H9 (cell line): ENCODE measurements at regions not wholly inside any gene's neighbourhood (a gene's known extent, or its start where the extent isn't known, plus 50 kb on each side); places are given as distances from the start of the nearest gene placed in this dataset.

Source experiments
- DNase-seq: peaks from one replicate; pipeline ENCODE4 v3.0.0-alpha.2; 2017
- H2AFZ ChIP-seq: one replicate; pipeline ENCODE4 v1.6.1; 2013; ENCODE audit warnings: mild to moderate bottlenecking, low read length, control low read depth, moderate library complexity
- H2AK5ac ChIP-seq: 2 replicates; pipeline ENCODE4 v1.6.1; 2013; ENCODE audit warnings: low read length, control low read depth, mixed read lengths; ENCODE audit not compliant: insufficient read length
- H2BK120ac ChIP-seq: one replicate; pipeline ENCODE4 v1.6.1; 2013; ENCODE audit warnings: low read depth, mild to moderate bottlenecking, low read length, control low read depth, inconsistent platforms; ENCODE audit not compliant: poor library complexity, severe bottlenecking
- H2BK12ac ChIP-seq: 2 replicates; pipeline ENCODE4 v1.6.1; 2013; ENCODE audit warnings: low read length, control low read depth, mixed read lengths, low read depth; ENCODE audit not compliant: insufficient read length
- H2BK15ac ChIP-seq: 2 replicates; pipeline ENCODE4 v1.6.1; 2013; ENCODE audit warnings: low read depth, low read length, control low read depth
- H2BK20ac ChIP-seq: one replicate; pipeline ENCODE4 v1.6.1; 2013; ENCODE audit warnings: low read depth, mild to moderate bottlenecking, low read length, control low read depth, inconsistent platforms; ENCODE audit not compliant: poor library complexity, severe bottlenecking
- H2BK5ac ChIP-seq: 2 replicates; pipeline ENCODE4 v1.6.1; 2013; ENCODE audit warnings: low read length, control low read depth, mixed read lengths; ENCODE audit not compliant: insufficient read length
- H3K14ac ChIP-seq: 2 replicates; pipeline ENCODE4 v1.6.1; 2013; ENCODE audit warnings: low read length, control low read depth; ENCODE audit not compliant: insufficient read depth
- H3K18ac ChIP-seq: 2 replicates; pipeline ENCODE4 v1.6.1; 2013; ENCODE audit warnings: low read depth, mild to moderate bottlenecking, mixed read lengths, low read length, control low read depth; ENCODE audit not compliant: insufficient read length
- H3K23ac ChIP-seq: 2 replicates; pipeline ENCODE4 v1.6.1; 2013; ENCODE audit warnings: low read length, control low read depth, mixed read lengths, low read depth; ENCODE audit not compliant: insufficient read length
- H3K23me2 ChIP-seq: 2 replicates; pipeline ENCODE4 v1.6.1; 2013; ENCODE audit warnings: low read depth, mild to moderate bottlenecking, mixed read lengths, low read length, control low read depth; ENCODE audit not compliant: insufficient read length, poor library complexity, severe bottlenecking
- H3K27ac ChIP-seq: 2 replicates; pipeline ENCODE4 v1.5.1; 2013; ENCODE audit warnings: low read length, control low read depth, mixed read lengths, low read depth; ENCODE audit not compliant: insufficient read length
- H3K27me3 ChIP-seq: 2 replicates; pipeline ENCODE4 v1.6.1; 2013; ENCODE audit warnings: low read length, control low read depth, inconsistent platforms; ENCODE audit not compliant: insufficient read depth
- H3K4ac ChIP-seq: 2 replicates; pipeline ENCODE4 v1.6.1; 2013; ENCODE audit warnings: low read depth, mild to moderate bottlenecking, control low read depth, inconsistent platforms, low read length, moderate library complexity
- H3K4me1 ChIP-seq: 2 replicates; pipeline ENCODE4 v1.6.1; 2013; ENCODE audit warnings: low read length, control low read depth, inconsistent platforms; ENCODE audit not compliant: insufficient read depth
- H3K4me2 ChIP-seq: 2 replicates; pipeline ENCODE4 v1.6.1; 2013; ENCODE audit warnings: low read length, control low read depth, mixed read lengths; ENCODE audit not compliant: insufficient read length, insufficient read depth
- H3K56ac ChIP-seq: 2 replicates; pipeline ENCODE4 v1.6.1; 2013; ENCODE audit warnings: low read depth, mild to moderate bottlenecking, mixed read lengths, low read length, control low read depth; ENCODE audit not compliant: insufficient read length
- H3K79me1 ChIP-seq: 2 replicates; pipeline ENCODE4 v1.6.1; 2013; ENCODE audit warnings: low read depth, mild to moderate bottlenecking, moderate library complexity, low read length, control low read depth, inconsistent platforms; ENCODE audit not compliant: insufficient read depth, poor library complexity, severe bottlenecking
- H3K79me2 ChIP-seq: 2 replicates; pipeline ENCODE4 v1.6.1; 2013; ENCODE audit warnings: low read length, control low read depth, inconsistent platforms; ENCODE audit not compliant: insufficient read depth
- H3K9ac ChIP-seq: 2 replicates; pipeline ENCODE4 v1.6.1; 2013; ENCODE audit warnings: low read length, control low read depth, mixed read lengths; ENCODE audit not compliant: insufficient read length; ENCODE audit errors: extremely low read depth
- H3K9me3 ChIP-seq: one replicate; pipeline ENCODE4 v1.6.1; 2013; ENCODE audit warnings: low read depth, low read length, inconsistent platforms; ENCODE audit not compliant: control insufficient read depth
- H3T11ph ChIP-seq: one replicate; pipeline ENCODE4 v1.6.1; 2013; ENCODE audit warnings: mild to moderate bottlenecking, low read length, control low read depth, inconsistent platforms
- H4K20me1 ChIP-seq: one replicate; pipeline ENCODE4 v1.6.1; 2013; ENCODE audit not compliant: control insufficient read depth, insufficient read length, insufficient read depth
- H4K5ac ChIP-seq: 2 replicates; pipeline ENCODE4 v1.6.1; 2013; ENCODE audit warnings: low read depth, mild to moderate bottlenecking, mixed read lengths, low read length, control low read depth; ENCODE audit not compliant: insufficient read length
- H4K8ac ChIP-seq: replicated peaks from 2 replicates; pipeline ENCODE4 v1.6.1; 2013; ENCODE audit warnings: low read length, control low read depth, mixed read lengths, low read depth; ENCODE audit not compliant: insufficient read length
- H4K91ac ChIP-seq: 2 replicates; pipeline ENCODE4 v1.6.1; 2013; ENCODE audit warnings: low read depth, mild to moderate bottlenecking, moderate library complexity, mixed read lengths, low read length, control low read depth; ENCODE audit not compliant: insufficient read length
- H3K27ac Mint-ChIP-seq, 3 experiments: 2 replicates in 2 of 3; 3 replicates in 1 of 3; pipeline ENCODE4 v1.8.0; 2020 to 2021; ENCODE audit warnings: mixed read lengths in 3 of 3, mild to moderate bottlenecking in 1 of 3, moderate library complexity in 1 of 3
- H3K27me3 Mint-ChIP-seq: 2 replicates; pipeline ENCODE4 v1.8.0; 2021; ENCODE audit warnings: low read depth, mild to moderate bottlenecking, moderate library complexity, mixed read lengths
- H3K36me3 Mint-ChIP-seq, 3 experiments: 2 replicates in 2 of 3; 3 replicates in 1 of 3; pipeline ENCODE4 v1.8.0; 2020 to 2021; ENCODE audit warnings: low read depth in 3 of 3, mixed read lengths in 3 of 3; ENCODE audit not compliant: insufficient read depth in 1 of 3
- H3K4me1 Mint-ChIP-seq, 2 experiments: 2 replicates each; pipeline ENCODE4 v1.8.0; 2020; ENCODE audit warnings: mixed read lengths in 2 of 2
- H3K4me3 Mint-ChIP-seq, 2 experiments: 2 replicates in 1 of 2; 3 replicates in 1 of 2; pipeline ENCODE4 v1.8.0; 2020 to 2021; ENCODE audit warnings: mild to moderate bottlenecking in 2 of 2, mixed read lengths in 2 of 2, moderate library complexity in 1 of 2
- H3K9me3 Mint-ChIP-seq, 2 experiments: 2 replicates in 1 of 2; 3 replicates in 1 of 2; pipeline ENCODE4 v1.8.0; 2020; ENCODE audit warnings: mild to moderate bottlenecking in 2 of 2, mixed read lengths in 2 of 2, moderate library complexity in 1 of 2
- CTCF ChIP-seq: fragments of 200-600 bp; sonication (generic); conservative IDR thresholded peaks from 3 replicates; pipeline ENCODE4 v1.8.0; 2021; ENCODE audit warnings: antibody characterized with exemption, mild to moderate bottlenecking
- WGBS: extraction: QIAGEN DNeasy Blood & Tissue Kit; methylation state at CpG from one replicate; pipeline ENCODE4 v1.1.7; 2013; ENCODE audit warnings: missing lambda C conversion rate, low lambda C conversion rate, mixed read lengths; ENCODE audit not compliant: insufficient read length; ENCODE audit errors: extremely low coverage; 5-methylcytosine and 5-hydroxymethylcytosine counted together

- Histone ChIP-seq H2BK120ac (no peak overlapping the region), H2BK15ac (no peak overlapping the region), H3K56ac (no peak overlapping the region), H4K8ac (no peak overlapping the region), H4K5ac (no peak overlapping the region), H3T11ph (no peak overlapping the region), H3K79me2 (no peaks in the 10 kb centered on the region), H3K27ac (no peak overlapping the region), H3K4ac (no peak overlapping the region), H3K27me3 (no peaks in the 10 kb centered on the region), H3K4me2 (no peak overlapping the region), H3K9me3 (no peaks in the 10 kb centered on the region), H3K23me2 (no peaks in the 10 kb centered on the region), H3K23ac (no peak overlapping the region), H2BK20ac (no peak overlapping the region), H3K14ac (no peak overlapping the region), H2BK5ac (no peak overlapping the region), H3K18ac (no peak overlapping the region), H2AK5ac (no peak overlapping the region), H4K20me1 (no peaks in the 10 kb centered on the region), H2BK12ac (no peak overlapping the region), H3K4me1 (no peaks in the 10 kb centered on the region), H3K79me1 (no peaks in the 10 kb centered on the region), H3K9ac (no peak overlapping the region), H4K91ac (no peak overlapping the region), H2AFZ (no peak overlapping the region)
- Mint-ChIP-seq H3K9me3 (no peaks in the 10 kb centered on the region; a peak in 1 of 5 replicates), H3K4me1 (0 out of 4 replicates have a peak, but pooled peaks cover 0 to 2% of the 10 kb centered on the region in 2 experiments), H3K4me3 (no peak overlapping the region), H3K36me3 (no peaks in the 10 kb centered on the region), H3K27ac (no peak overlapping the region), H3K27me3 (peaks cover 3% of the 10 kb centered on the region)
- WGBS, result no CpG with 5 or more reads among the region's 2 CpGs
- no peak for DNase-seq
- no peak for TF ChIP-seq CTCF
Measured at GRCh38 chr4:81663368-81663767, 191.7 kb upstream of the RASGEF1B start.
